Caco-2 (cell line): ENCODE measurements at regions not wholly inside any gene's neighbourhood (a gene's known extent, or its start where the extent isn't known, plus 50 kb on each side); places are given as distances from the start of the nearest gene placed in this dataset.

Experiments used
- BruUV-seq: library from RNA; stranded (reverse); fragments of 400-500 nt; replicated peaks from 2 replicates; lab custom pipeline; 2021; lab: Mats Ljungman, UMichigan
- CTCF ChIA-PET: fragments of 300-600 bp; sonication (Branson Sonifier 250); formaldehyde crosslinking; loops from one replicate; lab custom pipeline; 2022; ENCODE audit warnings: antibody characterized with exemption; lab: Charles Lee
- POLR2A ChIA-PET: fragments of 300-600 bp; sonication (Branson Sonifier 250); formaldehyde crosslinking; loops from one replicate; lab custom pipeline; 2022; ENCODE audit warnings: antibody characterized with exemption; lab: Charles Lee
- DNase-seq, 2 experiments: peaks; one replicate each; pipeline versions ENCODE4 v3.0.0 to v3.0.0-alpha.2; 2020 to 2022
- H3K27me3 ChIP-seq: replicated peaks from 2 replicates; pipeline ENCODE4 v1.6.0; 2011; ENCODE audit warnings: low read length; ENCODE audit not compliant: control insufficient read depth, insufficient read depth
- H3K36me3 ChIP-seq: 2 replicates; pipeline ENCODE4 v1.5.1; 2011; ENCODE audit warnings: low read length; ENCODE audit not compliant: control insufficient read depth, insufficient read depth
- H3K4me1 ChIP-seq: fragments of 250-450 bp; sonication (Bioruptor Pico); 2 replicates; pipeline ENCODE4 v1.5.1; 2020; ENCODE audit warnings: mild to moderate bottlenecking
- H3K4me3 ChIP-seq: 2 replicates; pipeline ENCODE4 v1.5.1; 2011; ENCODE audit warnings: low read depth, mild to moderate bottlenecking, control low read depth, low read length
- H3K9me3 ChIP-seq: fragments of 250-450 bp; sonication (Bioruptor Pico); 2 replicates; pipeline ENCODE4 v1.5.1; 2020; ENCODE audit warnings: mild to moderate bottlenecking, moderate library complexity
- H3K27ac Mint-ChIP-seq: one replicate; pipeline ENCODE4 v1.8.0; 2022; ENCODE audit warnings: mixed read lengths; ENCODE audit not compliant: unreplicated experiment
- H3K27me3 Mint-ChIP-seq: one replicate; pipeline ENCODE4 v1.8.0; 2022; ENCODE audit warnings: mixed read lengths; ENCODE audit not compliant: insufficient read depth, unreplicated experiment
- H3K36me3 Mint-ChIP-seq: one replicate; pipeline ENCODE4 v1.8.0; 2022; ENCODE audit warnings: mild to moderate bottlenecking, mixed read lengths; ENCODE audit not compliant: insufficient read depth, unreplicated experiment
- H3K4me1 Mint-ChIP-seq: one replicate; pipeline ENCODE4 v1.8.0; 2022; ENCODE audit warnings: low read depth, mixed read lengths; ENCODE audit not compliant: unreplicated experiment
- H3K4me3 Mint-ChIP-seq: one replicate; pipeline ENCODE4 v1.8.0; 2022; ENCODE audit warnings: mild to moderate bottlenecking, moderate library complexity, mixed read lengths; ENCODE audit not compliant: unreplicated experiment
- H3K9me3 Mint-ChIP-seq: one replicate; pipeline ENCODE4 v1.8.0; 2022; ENCODE audit warnings: mixed read lengths; ENCODE audit not compliant: unreplicated experiment
- intact Hi-C: fragments of 100-400 bp; cut with micrococcal nuclease; formaldehyde crosslinking; loops from one replicate; pipeline ENCODE4 v1.10.0; 2022; ENCODE audit not compliant: unreplicated experiment
- TF ChIP-seq, protein P1 (sequence below), 2 experiments: fragments of 200-600 bp in 1 of 2; IDR thresholded peaks; 1 replicate in 1 of 2; 2 replicates in 1 of 2; pipeline versions ENCODE4 v1.5.1 to v1.8.0; 2011 to 2022; ENCODE audit warnings: antibody characterized with exemption in 1 of 2, control low read depth in 1 of 2, inconsistent platforms in 1 of 2, low read depth in 1 of 2, low read length in 1 of 2, mild to moderate bottlenecking in 1 of 2, moderate library complexity in 1 of 2; ENCODE audit not compliant: insufficient read depth in 1 of 2, severe bottlenecking in 1 of 2, unreplicated experiment in 1 of 2

DNA sequence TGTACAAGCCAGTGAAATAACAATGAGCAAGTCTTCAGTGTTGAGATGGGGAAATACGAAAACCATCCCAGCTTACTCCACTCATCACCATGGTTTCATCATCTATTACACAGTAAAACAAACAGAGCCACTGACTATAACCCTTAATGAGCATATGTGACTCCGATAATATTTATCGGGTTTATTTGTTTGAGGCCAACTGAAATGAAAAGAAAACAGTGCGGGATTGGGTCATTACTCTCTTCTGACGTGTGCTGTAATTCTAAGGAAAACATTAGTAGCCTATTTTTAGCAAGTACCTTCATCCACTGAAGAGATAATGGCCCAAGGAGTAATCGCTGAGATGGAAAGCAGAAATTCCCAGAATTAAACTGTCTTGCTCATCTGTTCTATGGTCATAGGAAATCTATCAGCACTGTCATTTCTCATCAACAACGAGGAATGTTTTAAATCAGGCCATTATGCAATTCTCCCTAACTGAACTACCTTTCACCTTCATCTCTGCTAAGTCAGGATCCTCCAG is 716.5 kb downstream of the INHBA start:
- Mint-ChIP-seq H3K4me1 (peaks cover 7% of the 10 kb centered on the region), H3K27me3 (no peaks in the 10 kb centered on the region), H3K27ac (no peak overlapping the region), H3K36me3 (peaks cover 5% of the 10 kb centered on the region), H3K9me3 (no peaks in the 10 kb centered on the region), H3K4me3 (no peak overlapping the region)
- Histone ChIP-seq H3K4me1 (peaks cover 9% of the 10 kb centered on the region), H3K27me3 (no peaks in the 10 kb centered on the region), H3K9me3 (no peaks in the 10 kb centered on the region), H3K36me3 (no peaks in the 10 kb centered on the region), H3K4me3 (no peak overlapping the region)
- TF ChIP-seq, protein P1, sequence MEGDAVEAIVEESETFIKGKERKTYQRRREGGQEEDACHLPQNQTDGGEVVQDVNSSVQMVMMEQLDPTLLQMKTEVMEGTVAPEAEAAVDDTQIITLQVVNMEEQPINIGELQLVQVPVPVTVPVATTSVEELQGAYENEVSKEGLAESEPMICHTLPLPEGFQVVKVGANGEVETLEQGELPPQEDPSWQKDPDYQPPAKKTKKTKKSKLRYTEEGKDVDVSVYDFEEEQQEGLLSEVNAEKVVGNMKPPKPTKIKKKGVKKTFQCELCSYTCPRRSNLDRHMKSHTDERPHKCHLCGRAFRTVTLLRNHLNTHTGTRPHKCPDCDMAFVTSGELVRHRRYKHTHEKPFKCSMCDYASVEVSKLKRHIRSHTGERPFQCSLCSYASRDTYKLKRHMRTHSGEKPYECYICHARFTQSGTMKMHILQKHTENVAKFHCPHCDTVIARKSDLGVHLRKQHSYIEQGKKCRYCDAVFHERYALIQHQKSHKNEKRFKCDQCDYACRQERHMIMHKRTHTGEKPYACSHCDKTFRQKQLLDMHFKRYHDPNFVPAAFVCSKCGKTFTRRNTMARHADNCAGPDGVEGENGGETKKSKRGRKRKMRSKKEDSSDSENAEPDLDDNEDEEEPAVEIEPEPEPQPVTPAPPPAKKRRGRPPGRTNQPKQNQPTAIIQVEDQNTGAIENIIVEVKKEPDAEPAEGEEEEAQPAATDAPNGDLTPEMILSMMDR (IDR thresholded peaks at IDR 0.05; ENCODE audit: insufficient read depth in 1 of 2, low read depth in 1 of 2, low read length in 1 of 2, severe bottlenecking in 1 of 2, unreplicated experiment in 1 of 2) = no peak
- ChIA-PET POLR2A (no interaction called here), CTCF (no interaction called here)
- intact Hi-C loops = no loop called here
- DNase-seq = no peak
- no TSS peak for BruUV-seq

DNA sequence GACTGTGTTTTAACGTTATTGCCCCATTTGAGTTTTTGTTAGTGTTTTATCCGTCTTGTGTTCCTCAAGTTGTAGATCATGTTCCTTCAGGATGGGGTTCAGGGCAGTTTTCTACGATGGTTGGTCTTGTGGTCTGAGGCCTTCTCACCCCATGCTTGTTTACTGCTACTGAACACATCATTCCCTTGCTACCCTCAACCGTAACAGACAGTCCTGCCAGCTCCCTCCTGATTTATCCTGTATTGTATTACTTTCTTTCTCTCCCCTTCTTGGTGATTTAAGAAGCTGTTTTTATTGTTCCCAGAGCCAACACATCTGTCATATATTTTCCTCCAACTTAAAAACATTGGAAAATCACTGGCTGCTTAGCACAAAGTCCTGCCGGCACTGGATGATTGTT is 719.8 kb downstream of the INHBA start:
- Mint-ChIP-seq H3K4me3 (no peak overlapping the region), H3K27ac (no peak overlapping the region), H3K4me1 (peaks cover 7% of the 10 kb centered on the region), H3K9me3 (no peaks in the 10 kb centered on the region), H3K27me3 (no peaks in the 10 kb centered on the region), H3K36me3 (peaks cover 5% of the 10 kb centered on the region)
- no peak overlapping the region for H3K4me3 ChIP-seq
- H3K27me3 ChIP-seq = no peaks in the 10 kb centered on the region
- intact Hi-C loops = no loop called here
- BruUV-seq = no TSS peak
- TF ChIP-seq, protein P1 (IDR thresholded peaks at IDR 0.05; ENCODE audit: insufficient read depth in 1 of 2, low read depth in 1 of 2, low read length in 1 of 2, severe bottlenecking in 1 of 2, unreplicated experiment in 1 of 2) = no peak
- CTCF ChIA-PET = no interaction called here
- H3K9me3 ChIP-seq = no peaks in the 10 kb centered on the region
- H3K4me1 ChIP-seq = peaks cover 9% of the 10 kb centered on the region
- H3K36me3 ChIP-seq = no peaks in the 10 kb centered on the region
- no peak for DNase-seq
- POLR2A ChIA-PET = no interaction called here

DNA sequence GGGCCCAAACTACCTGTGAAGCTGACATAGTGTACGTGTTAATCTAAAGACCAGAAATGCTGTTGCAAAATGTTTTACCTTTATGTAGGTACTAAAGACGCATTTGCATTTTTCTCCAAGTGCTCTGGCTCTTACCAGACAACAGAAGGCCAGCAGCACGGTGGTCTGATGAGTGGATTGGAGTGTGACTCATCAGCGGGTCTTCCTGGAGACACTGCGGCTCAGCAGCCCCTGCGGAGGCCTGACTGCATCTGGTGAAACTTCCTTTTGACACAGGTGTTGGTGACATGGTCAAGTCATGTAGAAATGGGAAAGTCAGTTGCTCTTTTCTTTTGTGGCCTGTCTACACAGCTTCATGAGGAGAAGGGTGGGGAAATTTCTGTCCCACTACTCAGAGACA is 723.6 kb downstream of the INHBA start:
- POLR2A ChIA-PET = no interaction called here
- no TSS peak for BruUV-seq

More for the DNA sequence above, 723.6 kb downstream of the INHBA start:
- DNase-seq = no peak
- TF ChIP-seq, protein P1 (IDR thresholded peaks at IDR 0.05; ENCODE audit: insufficient read depth in 1 of 2, low read depth in 1 of 2, low read length in 1 of 2, severe bottlenecking in 1 of 2, unreplicated experiment in 1 of 2) = no peak
- CTCF ChIA-PET = no interaction called here
- intact Hi-C loops = no loop called here
- Histone ChIP-seq H3K9me3 (0 out of 2 replicates have a peak, but pooled peaks cover 4% of the 10 kb centered on the region), H3K27me3 (no peaks in the 10 kb centered on the region), H3K36me3 (no peaks in the 10 kb centered on the region), H3K4me3 (no peak overlapping the region), H3K4me1 (no peaks in the 10 kb centered on the region)
- H3K27ac Mint-ChIP-seq = no peak overlapping the region
- H3K9me3 Mint-ChIP-seq = no peaks in the 10 kb centered on the region
- H3K4me1 Mint-ChIP-seq = no peaks in the 10 kb centered on the region
- no peaks in the 10 kb centered on the region for H3K36me3 Mint-ChIP-seq
- no peak overlapping the region for H3K4me3 Mint-ChIP-seq
- no peaks in the 10 kb centered on the region for H3K27me3 Mint-ChIP-seq
